HG03571 (cell line): ENCODE measurements at regions not wholly inside any gene's neighbourhood (a gene's known extent, or its start where the extent isn't known, plus 50 kb on each side); places are given as distances from the start of the nearest gene placed in this dataset.

Experiments used
- ATAC-seq: cut with Tn5 transposase; IDR thresholded peaks from one replicate; pipeline ENCODE4 v1.9.1; 2021; ENCODE audit not compliant: unreplicated experiment

DNA sequence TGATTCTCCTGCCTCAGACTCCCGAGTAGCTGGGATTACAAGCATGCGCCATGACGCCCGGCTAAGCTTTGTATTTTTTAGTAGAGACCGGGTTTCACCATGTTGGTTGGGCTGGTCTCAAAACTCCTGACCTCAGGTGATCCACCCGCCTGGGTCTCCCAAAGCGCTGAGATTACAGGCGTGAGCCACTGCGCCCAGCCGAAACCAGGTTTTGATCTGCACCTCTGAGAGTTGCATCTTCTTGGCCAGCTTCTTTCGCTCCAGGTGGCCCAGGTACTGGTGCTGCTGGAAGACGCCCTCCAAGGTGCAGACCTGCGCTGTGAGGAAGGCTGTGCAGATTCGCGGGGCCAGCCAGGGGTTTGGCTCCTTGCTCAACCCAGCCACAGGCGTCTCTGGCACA is 275.4 kb upstream of the LRRC3B start:
- no peak for ATAC-seq

- ATAC-seq: no peak
These were observed 271.7 kb upstream of the LRRC3B start for GRCh38 chr3:26350853-26351252.

GRCh38 chr3:26353097-26353496 is 269.5 kb upstream of the LRRC3B start:
- no peak for ATAC-seq

DNA sequence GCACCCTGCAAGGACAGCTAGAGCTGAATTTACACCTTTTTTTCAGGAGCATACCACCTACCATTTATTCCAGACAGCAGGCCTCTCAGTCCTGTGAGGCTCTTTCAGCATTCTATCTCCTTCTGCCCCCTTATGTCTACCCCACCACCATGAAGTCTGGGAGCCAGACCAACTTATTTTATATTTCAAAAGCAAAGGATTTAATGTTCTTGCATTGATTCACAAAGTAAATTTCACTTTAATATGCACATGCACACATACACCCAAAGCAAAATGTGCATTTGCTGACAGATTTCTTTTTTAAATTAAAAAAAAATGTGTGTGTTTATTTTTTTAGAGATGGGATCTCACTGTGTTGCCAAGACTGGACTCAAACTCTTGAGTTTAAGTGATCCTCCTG is 264.2 kb upstream of the LRRC3B start:
- no peak for ATAC-seq

DNA sequence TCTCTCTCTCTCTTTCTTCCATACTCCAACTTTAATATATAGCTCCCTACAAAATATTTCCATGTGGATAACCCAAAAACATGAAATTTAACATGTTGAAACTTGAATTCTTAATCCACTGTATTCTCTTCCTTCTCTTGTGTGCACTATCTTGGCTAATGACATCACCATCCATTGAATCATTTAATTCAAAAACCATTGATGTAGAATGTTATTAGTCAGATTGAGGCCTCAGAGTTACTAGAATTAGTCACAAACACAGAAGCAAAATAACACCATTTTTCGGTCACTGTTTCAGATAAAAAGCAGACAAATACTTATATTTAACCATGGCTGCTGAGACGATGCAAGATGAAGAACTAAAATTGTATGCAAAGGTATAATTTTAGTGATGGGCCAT is 256.9 kb upstream of the LRRC3B start:
- no peak for ATAC-seq

DNA sequence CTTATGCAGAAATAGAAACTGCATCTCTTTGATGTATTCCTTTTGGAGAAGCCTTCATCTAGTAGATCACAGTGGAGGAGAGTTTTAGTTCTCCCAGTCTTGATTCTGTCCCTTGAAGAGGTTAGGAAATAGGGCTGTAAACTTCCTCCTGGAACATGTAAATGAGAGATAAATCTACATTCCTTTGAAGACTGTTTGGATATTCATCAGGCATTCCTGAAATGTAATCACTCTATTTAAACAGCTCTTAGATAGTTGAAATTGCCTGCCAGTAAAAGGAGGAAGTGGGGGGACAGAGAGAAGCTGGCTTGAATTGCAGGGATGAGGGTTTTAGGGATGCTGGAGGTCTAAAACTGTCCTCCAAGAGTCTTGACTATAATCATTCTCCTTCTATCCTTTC is 254.3 kb upstream of the LRRC3B start:
- ATAC-seq: no peak

DNA sequence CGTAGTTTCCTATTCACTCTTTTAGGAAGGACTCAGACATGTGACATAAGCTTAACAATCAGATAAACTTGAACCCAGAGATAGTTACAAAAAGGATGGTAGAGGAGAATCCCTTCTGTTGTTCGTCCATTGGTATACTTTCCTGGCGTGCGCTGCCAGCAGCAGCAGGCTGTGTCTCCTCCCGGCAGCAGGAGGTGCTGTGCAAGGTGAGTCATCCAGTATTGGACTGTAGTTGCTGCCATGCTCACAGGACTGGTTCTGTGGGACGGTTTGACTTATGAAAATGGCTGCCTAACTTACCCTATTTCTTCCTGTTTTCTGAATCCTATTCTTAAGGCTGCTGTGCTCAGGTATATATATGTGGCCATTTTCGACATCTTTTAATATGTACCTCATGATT is 253.4 kb upstream of the LRRC3B start:
- no peak for ATAC-seq

- no peak for ATAC-seq
These were observed 246.6 kb upstream of the LRRC3B start for GRCh38 chr3:26375843-26376530.

DNA sequence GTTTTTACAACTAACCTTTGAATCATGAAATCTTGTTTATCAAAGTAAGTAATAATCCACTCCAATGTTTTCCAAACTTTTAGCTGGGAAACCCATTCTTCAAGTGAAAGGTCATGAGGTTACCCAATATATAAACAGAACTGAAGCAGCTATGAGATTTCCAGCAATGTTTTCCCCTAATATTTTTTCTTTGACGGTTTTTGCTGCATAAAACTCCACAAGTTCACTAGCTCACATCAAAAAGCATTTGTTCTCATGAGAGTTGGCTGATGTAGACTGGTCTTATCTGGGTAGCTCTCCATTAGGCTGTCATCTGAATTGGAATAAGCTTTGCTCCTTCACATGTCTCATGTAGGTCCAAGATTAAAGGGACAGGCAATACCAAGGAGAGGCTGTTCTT is 241.2 kb upstream of the LRRC3B start:
- no peak for ATAC-seq

DNA sequence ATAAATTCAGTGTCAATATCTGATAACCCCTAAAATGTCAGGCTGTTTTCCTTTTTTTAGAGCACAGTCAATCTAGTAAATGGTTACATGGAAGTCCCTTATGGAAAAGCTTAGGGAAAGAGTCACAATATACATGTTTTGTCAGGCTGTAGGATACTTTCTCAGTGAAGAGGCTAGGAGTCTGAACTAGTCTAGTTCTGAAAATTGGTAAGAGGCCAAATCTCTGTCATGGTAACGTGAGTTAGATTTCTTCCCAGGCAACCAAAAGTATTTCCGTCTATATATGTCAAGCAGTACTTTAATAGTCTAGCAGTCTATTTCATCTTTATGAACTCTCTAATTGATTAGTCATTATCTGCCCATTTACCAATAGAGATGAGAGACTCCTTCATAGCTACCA is 215.9 kb upstream of the LRRC3B start:
- ATAC-seq: no peak

GRCh38 chr3:26418553-26418952 is 204.0 kb upstream of the LRRC3B start:
- no peak for ATAC-seq

- no peak for ATAC-seq
These were observed 200.2 kb upstream of the LRRC3B start for GRCh38 chr3:26422415-26422814.

DNA sequence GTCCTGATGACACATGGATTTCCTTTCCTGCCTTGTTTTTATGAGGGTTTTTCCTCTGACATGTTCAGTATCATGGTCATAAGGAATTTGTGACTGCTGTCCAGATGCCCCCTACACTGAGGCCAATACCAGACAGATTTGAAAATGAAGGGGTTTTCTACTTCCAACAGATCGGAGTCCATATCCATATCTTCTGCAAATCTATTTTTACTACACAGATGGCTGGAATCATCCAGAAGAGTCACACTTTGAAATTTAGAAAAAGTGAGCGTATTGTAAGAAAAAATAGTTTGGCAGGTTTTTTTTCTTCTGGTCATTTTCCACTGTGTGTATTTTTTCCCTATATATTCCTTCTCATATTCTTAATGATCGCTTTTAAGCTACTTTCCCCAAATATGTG is 197.5 kb upstream of the LRRC3B start:
- ATAC-seq: no peak

- ATAC-seq: no peak
These were observed 193.6 kb upstream of the LRRC3B start for GRCh38 chr3:26428992-26429391.

DNA sequence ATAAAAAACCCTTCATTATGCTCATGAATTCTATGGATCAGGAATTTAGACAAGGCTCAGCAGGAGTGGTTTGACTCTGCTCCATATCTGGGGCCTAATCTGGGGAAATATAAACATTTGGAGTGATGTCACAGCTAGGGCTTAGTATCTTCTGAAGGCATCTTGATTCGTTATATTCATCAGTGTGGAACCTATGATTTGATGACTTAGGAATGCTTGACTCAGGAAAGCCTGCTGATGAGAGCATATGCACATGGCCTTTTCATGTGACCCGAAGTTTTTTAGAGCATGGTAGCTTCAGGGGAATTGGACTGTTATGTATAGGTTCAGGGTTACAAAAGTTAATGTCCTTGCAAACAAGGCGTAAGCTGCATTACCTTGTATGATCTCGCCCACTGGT is 184.9 kb upstream of the LRRC3B start:
- ATAC-seq: no peak

GRCh38 chr3:26438325-26438940 is 184.1 kb upstream of the LRRC3B start:
- ATAC-seq: no peak

- no peak for ATAC-seq
These were observed 183.3 kb upstream of the LRRC3B start for GRCh38 chr3:26438981-26439884.

DNA sequence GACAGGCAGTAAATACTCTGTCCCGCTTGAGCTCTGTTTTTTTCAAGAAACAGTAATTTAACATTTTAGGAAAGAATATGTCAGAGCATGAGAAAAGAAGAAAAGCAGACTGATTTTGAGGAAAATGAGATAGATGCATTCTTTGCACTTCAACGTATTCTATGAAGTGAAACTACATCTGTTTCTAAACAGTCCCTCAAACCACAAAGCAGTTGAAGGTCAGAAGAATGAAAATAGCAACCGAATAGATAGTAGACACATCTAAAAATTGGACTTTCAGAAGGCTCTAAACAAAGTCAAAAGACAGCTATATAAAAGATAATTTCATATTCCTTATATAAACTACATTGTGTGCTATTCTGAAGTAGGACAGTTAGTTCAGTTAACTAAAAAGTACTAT is 172.6 kb upstream of the LRRC3B start:
- ATAC-seq: no peak

DNA sequence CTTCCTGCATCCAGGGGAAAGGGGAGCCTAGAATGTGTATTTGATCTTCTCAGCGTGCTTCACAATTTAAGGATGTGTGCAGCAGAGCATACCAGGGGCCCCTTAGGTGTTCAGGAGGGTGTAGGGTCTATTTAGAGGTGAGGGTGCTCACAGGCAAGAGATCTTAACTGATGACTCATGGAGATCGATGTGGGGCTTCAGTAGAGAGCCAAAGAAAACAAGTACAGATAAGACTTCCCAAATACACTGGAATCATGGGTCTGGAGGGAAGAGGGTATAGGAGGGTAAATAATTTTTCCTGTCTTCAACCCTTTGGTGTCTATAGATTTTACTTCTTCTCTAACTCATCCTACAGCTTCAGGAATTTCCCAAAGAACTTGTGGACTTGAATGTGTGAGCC is 170.2 kb upstream of the LRRC3B start:
- ATAC-seq: no peak

DNA sequence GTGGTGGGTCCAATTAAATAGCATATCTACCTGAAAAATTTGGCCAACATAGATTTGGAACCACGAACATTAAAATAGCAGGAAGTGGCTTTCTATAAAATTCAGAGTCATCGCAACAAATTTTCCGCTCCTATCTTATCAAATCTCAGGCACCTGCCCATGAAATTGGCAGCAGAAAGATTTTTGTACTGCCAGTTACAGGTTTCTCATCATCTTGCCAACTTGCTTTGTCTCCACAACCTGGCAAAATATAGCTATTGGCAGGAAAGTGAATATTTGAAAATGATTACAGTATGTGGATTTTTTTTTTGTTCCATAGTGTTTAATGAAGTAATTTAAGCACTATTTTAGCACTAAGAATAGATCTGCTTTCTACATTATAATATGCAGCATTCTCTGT is 161.6 kb upstream of the LRRC3B start:
- ATAC-seq: no peak

DNA sequence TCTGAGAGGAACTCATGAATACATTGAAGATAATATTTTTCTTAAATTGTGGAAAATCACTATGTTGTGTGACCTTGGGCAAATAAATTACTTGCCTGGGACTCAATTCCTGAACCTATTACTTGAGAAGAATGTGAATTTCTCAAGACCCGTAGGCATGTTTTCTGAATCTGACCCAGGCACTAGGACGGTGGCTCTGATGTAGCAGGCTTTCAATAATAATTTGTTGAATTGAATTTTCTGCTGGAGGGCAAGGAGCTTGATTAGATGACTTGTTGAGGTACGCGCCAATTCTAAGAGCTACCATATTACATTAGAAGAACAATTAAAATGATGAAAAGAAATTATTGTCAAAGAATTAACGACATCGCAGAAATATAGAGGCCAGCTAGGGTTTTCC is 150.2 kb upstream of the LRRC3B start:
- no peak for ATAC-seq

GRCh38 chr3:26474706-26475105 is 147.9 kb upstream of the LRRC3B start:
- no peak for ATAC-seq
